Mucosa of stomach (tissue), 1 donor: ENCODE measurements at regions not wholly inside any gene's neighbourhood (a gene's known extent, or its start where the extent isn't known, plus 50 kb on each side); places are given as distances from the start of the nearest gene placed in this dataset.

Experiments used
- H3K27me3 ChIP-seq: one replicate; pipeline ENCODE4 v1.7.0; 2013; ENCODE audit warnings: mild to moderate bottlenecking, low read length; ENCODE audit not compliant: control insufficient read depth, insufficient read depth
- H3K36me3 ChIP-seq: one replicate; pipeline ENCODE4 v1.7.0; 2013; ENCODE audit warnings: low read length; ENCODE audit not compliant: control insufficient read depth, insufficient read depth
- H3K4me1 ChIP-seq: one replicate; pipeline ENCODE4 v1.7.0; 2013; ENCODE audit warnings: mild to moderate bottlenecking, low read length; ENCODE audit not compliant: control insufficient read depth, insufficient read depth
- H3K4me3 ChIP-seq: one replicate; pipeline ENCODE4 v1.7.0; 2013; ENCODE audit warnings: low read length
- H3K9ac ChIP-seq: one replicate; pipeline ENCODE4 v1.7.0; 2013; ENCODE audit warnings: mild to moderate bottlenecking, low read length, moderate library complexity
- H3K9me3 ChIP-seq: one replicate; pipeline ENCODE4 v1.7.0; 2013; ENCODE audit warnings: mild to moderate bottlenecking, low read length, moderate library complexity; ENCODE audit not compliant: control insufficient read depth
- donor health status: Pancreatic carcinoma.

GRCh38 chr20:56796345-56796744 is 167.2 kb downstream of the TFAP2C start:
- no peaks in the 10 kb centered on the region for H3K4me1 ChIP-seq
- H3K36me3 ChIP-seq, result no peaks in the 10 kb centered on the region
- peaks cover 4% of the 10 kb centered on the region for H3K27me3 ChIP-seq
- H3K4me3 ChIP-seq, result no peak overlapping the region
- no peak overlapping the region for H3K9ac ChIP-seq
- no peaks in the 10 kb centered on the region for H3K9me3 ChIP-seq

GRCh38 chr20:56797023-56797422 is 167.9 kb downstream of the TFAP2C start:
- peaks cover 4% of the 10 kb centered on the region for H3K27me3 ChIP-seq

GRCh38 chr20:56798634-56799033 is 169.5 kb downstream of the TFAP2C start:
- H3K4me3 ChIP-seq, result no peak overlapping the region
- H3K4me1 ChIP-seq, result no peaks in the 10 kb centered on the region
- H3K9ac ChIP-seq, result no peak overlapping the region
- no peaks in the 10 kb centered on the region for H3K36me3 ChIP-seq
- H3K9me3 ChIP-seq, result no peaks in the 10 kb centered on the region
- H3K27me3 ChIP-seq, result peaks cover 4% of the 10 kb centered on the region

More at GRCh38 chr20:56797023-56797422, 167.9 kb downstream of the TFAP2C start:
- Histone ChIP-seq H3K9ac (no peak overlapping the region), H3K9me3 (no peaks in the 10 kb centered on the region), H3K4me3 (no peak overlapping the region), H3K4me1 (no peaks in the 10 kb centered on the region), H3K36me3 (no peaks in the 10 kb centered on the region)

GRCh38 chr20:56799187-56799586 is 170.1 kb downstream of the TFAP2C start:
- no peaks in the 10 kb centered on the region for H3K36me3 ChIP-seq
- no peak overlapping the region for H3K4me3 ChIP-seq
- no peak overlapping the region for H3K9ac ChIP-seq
- H3K9me3 ChIP-seq, result no peaks in the 10 kb centered on the region
- H3K27me3 ChIP-seq, result no peaks in the 10 kb centered on the region
- H3K4me1 ChIP-seq, result no peaks in the 10 kb centered on the region

- H3K9me3 ChIP-seq, result no peaks in the 10 kb centered on the region
- H3K4me3 ChIP-seq, result no peak overlapping the region
- H3K36me3 ChIP-seq, result no peaks in the 10 kb centered on the region
- no peak overlapping the region for H3K9ac ChIP-seq
- H3K27me3 ChIP-seq, result no peaks in the 10 kb centered on the region
- H3K4me1 ChIP-seq, result no peaks in the 10 kb centered on the region
Measured at GRCh38 chr20:56800088-56800487, 171.0 kb downstream of the TFAP2C start.

- Histone ChIP-seq H3K9me3 (no peaks in the 10 kb centered on the region), H3K27me3 (peaks cover 6% of the 10 kb centered on the region), H3K36me3 (no peaks in the 10 kb centered on the region), H3K9ac (no peak overlapping the region), H3K4me3 (no peak overlapping the region), H3K4me1 (no peaks in the 10 kb centered on the region)
Measured at GRCh38 chr20:56801971-56802755, 173.1 kb downstream of the TFAP2C start.

GRCh38 chr20:56802805-56803204 is 173.7 kb downstream of the TFAP2C start:
- Histone ChIP-seq H3K4me3 (no peak overlapping the region), H3K36me3 (no peaks in the 10 kb centered on the region), H3K9ac (no peak overlapping the region), H3K4me1 (no peaks in the 10 kb centered on the region), H3K27me3 (peaks cover 8% of the 10 kb centered on the region), H3K9me3 (no peaks in the 10 kb centered on the region)

GRCh38 chr20:56805313-56805712 is 176.2 kb downstream of the TFAP2C start:
- H3K4me3 ChIP-seq, result no peak overlapping the region
- no peaks in the 10 kb centered on the region for H3K9me3 ChIP-seq
- no peaks in the 10 kb centered on the region for H3K4me1 ChIP-seq
- no peak overlapping the region for H3K9ac ChIP-seq
- H3K36me3 ChIP-seq, result no peaks in the 10 kb centered on the region
- peaks cover 10% of the 10 kb centered on the region for H3K27me3 ChIP-seq

GRCh38 chr20:56805966-56806365 is 176.9 kb downstream of the TFAP2C start:
- no peak overlapping the region for H3K9ac ChIP-seq
- H3K4me1 ChIP-seq, result no peaks in the 10 kb centered on the region
- H3K27me3 ChIP-seq, result peaks cover 10% of the 10 kb centered on the region

GRCh38 chr20:56806952-56807517 is 177.9 kb downstream of the TFAP2C start:
- no peaks in the 10 kb centered on the region for H3K36me3 ChIP-seq
- peaks cover 10% of the 10 kb centered on the region for H3K27me3 ChIP-seq
- no peak overlapping the region for H3K4me3 ChIP-seq
- H3K9ac ChIP-seq, result no peak overlapping the region
- H3K9me3 ChIP-seq, result no peaks in the 10 kb centered on the region
- no peaks in the 10 kb centered on the region for H3K4me1 ChIP-seq

More at GRCh38 chr20:56805966-56806365, 176.9 kb downstream of the TFAP2C start:
- H3K4me3 ChIP-seq, result no peak overlapping the region
- no peaks in the 10 kb centered on the region for H3K9me3 ChIP-seq
- H3K36me3 ChIP-seq, result no peaks in the 10 kb centered on the region

GRCh38 chr20:56808117-56808725 is 179.1 kb downstream of the TFAP2C start:
- Histone ChIP-seq H3K27me3 (peaks cover 10% of the 10 kb centered on the region), H3K9ac (no peak overlapping the region), H3K4me1 (no peaks in the 10 kb centered on the region), H3K36me3 (no peaks in the 10 kb centered on the region), H3K4me3 (no peak overlapping the region), H3K9me3 (no peaks in the 10 kb centered on the region)

GRCh38 chr20:56808732-56809131 is 179.6 kb downstream of the TFAP2C start:
- Histone ChIP-seq H3K4me3 (no peak overlapping the region), H3K9ac (no peak overlapping the region), H3K27me3 (peaks cover 10% of the 10 kb centered on the region), H3K9me3 (no peaks in the 10 kb centered on the region), H3K4me1 (no peaks in the 10 kb centered on the region), H3K36me3 (no peaks in the 10 kb centered on the region)
